WTC11 (cell line): ENCODE measurements at regions not wholly inside any gene's neighbourhood (a gene's known extent, or its start where the extent isn't known, plus 50 kb on each side); places are given as distances from the start of the nearest gene placed in this dataset.

Experiments
- ATAC-seq: fragments of 200-7000 bp; cut with Tn5 transposase; 2 replicates; pipeline ENCODE4 v1.10.0; 2021; ENCODE audit warnings: mild to moderate bottlenecking, moderate library complexity
- CTCF ChIA-PET: fragments of 300-600 bp; sonication (Branson Sonifier 250); formaldehyde crosslinking; loops from one replicate; lab custom pipeline; 2021; ENCODE audit warnings: antibody characterized with exemption; lab: Charles Lee
- POLR2A ChIA-PET: fragments of 350-600 bp; sonication (Branson Sonifier 250); formaldehyde crosslinking; loops from one replicate; lab custom pipeline; 2021; ENCODE audit warnings: antibody characterized with exemption; lab: Charles Lee
- DNase-seq: peaks from one replicate; pipeline ENCODE4 v3.0.0; 2021; ENCODE audit warnings: low spot score
- H3K27ac Mint-ChIP-seq: 2 replicates; pipeline ENCODE4 v1.8.0; 2021; ENCODE audit warnings: mixed read lengths
- H3K27me3 Mint-ChIP-seq: 2 replicates; pipeline ENCODE4 v1.8.0; 2021; ENCODE audit warnings: low read depth, mild to moderate bottlenecking, moderate library complexity, mixed read lengths
- H3K36me3 Mint-ChIP-seq: 2 replicates; pipeline ENCODE4 v1.8.0; 2021; ENCODE audit warnings: mixed read lengths
- H3K4me1 Mint-ChIP-seq: 2 replicates; pipeline ENCODE4 v1.8.0; 2022; ENCODE audit warnings: mixed read lengths
- H3K4me3 Mint-ChIP-seq: 2 replicates; pipeline ENCODE4 v1.8.0; 2021; ENCODE audit warnings: mild to moderate bottlenecking, moderate library complexity, mixed read lengths
- H3K9me3 Mint-ChIP-seq: 2 replicates; pipeline ENCODE4 v1.8.0; 2021; ENCODE audit warnings: mixed read lengths
- ATF2 ChIP-seq: sonication (generic); formaldehyde crosslinking; IDR thresholded peaks from 2 replicates; pipeline ENCODE4 v1.8.1; 2022; ENCODE audit warnings: low read depth, missing genetic modification reagents, borderline replicate concordance
- ATF3 ChIP-seq: sonication (generic); formaldehyde crosslinking; conservative IDR thresholded peaks from 2 replicates; pipeline ENCODE4 v1.8.1; 2022; ENCODE audit warnings: mild to moderate bottlenecking, missing genetic modification reagents
- CBFB ChIP-seq: sonication (generic); formaldehyde crosslinking; IDR thresholded peaks from 2 replicates; pipeline ENCODE4 v1.8.1; 2022; ENCODE audit warnings: mild to moderate bottlenecking, low read depth, missing genetic modification reagents
- CREB1 ChIP-seq: sonication (generic); formaldehyde crosslinking; IDR thresholded peaks from 2 replicates; pipeline ENCODE4 v1.8.0; 2023; ENCODE audit warnings: mild to moderate bottlenecking, missing genetic modification reagents
- FOXP1 ChIP-seq: sonication (generic); formaldehyde crosslinking; IDR thresholded peaks from 2 replicates; pipeline ENCODE4 v1.8.0; 2022; ENCODE audit warnings: missing genetic modification reagents, mild to moderate bottlenecking, moderate library complexity, borderline replicate concordance
- HMGA2 ChIP-seq: fragments of 250-450 bp; sonication (Bioruptor Pico); IDR thresholded peaks from 2 replicates; pipeline ENCODE4 v1.4.0; 2021; ENCODE audit warnings: mild to moderate bottlenecking, moderate library complexity
- IRF2 ChIP-seq: sonication (generic); formaldehyde crosslinking; IDR thresholded peaks from 2 replicates; pipeline ENCODE4 v1.8.0; 2022; ENCODE audit warnings: low read depth, missing genetic modification reagents, borderline replicate concordance
- JUN ChIP-seq: sonication (generic); formaldehyde crosslinking; IDR thresholded peaks from 2 replicates; pipeline ENCODE4 v1.8.0; 2023; ENCODE audit warnings: mild to moderate bottlenecking, missing genetic modification reagents
- NFATC4 ChIP-seq: fragments of 250-450 bp; sonication (Bioruptor Pico); IDR thresholded peaks from 2 replicates; pipeline ENCODE4 v1.9.0; 2021; ENCODE audit warnings: mild to moderate bottlenecking
- NR1H2 ChIP-seq: sonication (generic); formaldehyde crosslinking; IDR thresholded peaks from 2 replicates; pipeline ENCODE4 v1.9.0; 2021; ENCODE audit warnings: mild to moderate bottlenecking, moderate library complexity, missing genetic modification reagents
- SMAD4 ChIP-seq: sonication (generic); formaldehyde crosslinking; IDR thresholded peaks from 2 replicates; pipeline ENCODE4 v1.8.0; 2022; ENCODE audit warnings: mild to moderate bottlenecking, missing genetic modification reagents
- SP1 ChIP-seq: sonication (generic); formaldehyde crosslinking; conservative IDR thresholded peaks from 2 replicates; pipeline ENCODE4 v1.8.1; 2022; ENCODE audit warnings: missing genetic modification reagents
- ZMAT4 ChIP-seq: fragments of 250-450 bp; sonication (Bioruptor Pico); IDR thresholded peaks from 2 replicates; pipeline ENCODE4 v1.9.0; 2021; ENCODE audit warnings: mild to moderate bottlenecking
- ZNF416 ChIP-seq: fragments of 250-450 bp; sonication (Bioruptor Pico); IDR thresholded peaks from 2 replicates; pipeline ENCODE4 v1.9.0; 2021; ENCODE audit warnings: mild to moderate bottlenecking, inconsistent platforms
- ZNF671 ChIP-seq: fragments of 250-450 bp; sonication (Bioruptor Pico); IDR thresholded peaks from 2 replicates; pipeline ENCODE4 v1.8.0; 2021; ENCODE audit warnings: mild to moderate bottlenecking
- TF ChIP-seq, protein P1 (sequence below): fragments of 250-450 bp; sonication (Bioruptor Pico); IDR thresholded peaks from 2 replicates; pipeline ENCODE4 v2.1.2; 2022; ENCODE audit warnings: mild to moderate bottlenecking, moderate library complexity
- TF ChIP-seq, protein P2 (sequence below): sonication (generic); formaldehyde crosslinking; IDR thresholded peaks from 2 replicates; pipeline ENCODE4 v1.8.1; 2023; ENCODE audit warnings: mild to moderate bottlenecking, missing genetic modification reagents
- TF ChIP-seq, protein P3 (sequence below): sonication (generic); formaldehyde crosslinking; IDR thresholded peaks from 2 replicates; pipeline ENCODE4 v1.8.0; 2023; ENCODE audit warnings: missing genetic modification reagents
- TF ChIP-seq, protein P4 (sequence below): sonication (generic); formaldehyde crosslinking; IDR thresholded peaks from 2 replicates; pipeline ENCODE4 v1.8.1; 2023; ENCODE audit warnings: mild to moderate bottlenecking, moderate library complexity, missing genetic modification reagents
- TF ChIP-seq, protein P5 (sequence below): sonication (generic); formaldehyde crosslinking; IDR thresholded peaks from 2 replicates; pipeline ENCODE4 v1.8.0; 2022; ENCODE audit warnings: mild to moderate bottlenecking, missing genetic modification reagents

DNA sequence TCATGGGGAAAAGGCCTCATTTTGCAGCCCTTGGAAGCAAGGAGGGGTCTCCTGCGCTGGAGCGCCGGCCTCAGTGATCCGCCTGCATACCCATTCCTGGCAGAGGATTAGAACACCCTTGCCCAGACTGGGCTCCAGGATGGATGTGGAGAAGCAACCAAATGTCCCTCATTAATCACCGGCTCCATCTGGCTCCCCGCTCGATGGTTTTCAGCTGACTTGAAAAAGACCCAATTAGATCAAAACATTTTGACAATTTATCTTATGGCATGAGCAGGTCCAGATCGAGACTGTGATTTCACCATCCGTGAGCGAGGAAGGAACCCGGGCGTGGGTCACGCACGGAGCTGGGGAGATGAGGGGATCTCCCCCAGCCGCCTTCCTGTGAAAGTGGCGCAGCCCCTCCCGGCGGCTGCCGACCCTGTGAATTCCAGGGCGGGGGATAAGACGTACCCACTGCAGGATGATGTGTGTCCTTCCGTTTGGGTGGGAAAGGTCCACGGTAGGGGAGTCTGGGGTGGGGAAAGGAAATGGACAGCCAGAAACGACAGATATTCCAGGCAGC, 141.6 kb downstream of the EMX2 start:
- Mint-ChIP-seq H3K36me3 (no peaks in the 10 kb centered on the region), H3K27ac (no peak overlapping the region), H3K27me3 (no peaks in the 10 kb centered on the region; the same call in 1 of the 2 replicates), H3K9me3 (no peaks in the 10 kb centered on the region), H3K4me1 (no peaks in the 10 kb centered on the region), H3K4me3 (no peak overlapping the region)
- no peak for TF ChIP-seq NFATC4 (CRISPR knock-in tag)
- TF ChIP-seq FOXP1 (CRISPR knock-in tag), result no peak
- TF ChIP-seq, protein P1, sequence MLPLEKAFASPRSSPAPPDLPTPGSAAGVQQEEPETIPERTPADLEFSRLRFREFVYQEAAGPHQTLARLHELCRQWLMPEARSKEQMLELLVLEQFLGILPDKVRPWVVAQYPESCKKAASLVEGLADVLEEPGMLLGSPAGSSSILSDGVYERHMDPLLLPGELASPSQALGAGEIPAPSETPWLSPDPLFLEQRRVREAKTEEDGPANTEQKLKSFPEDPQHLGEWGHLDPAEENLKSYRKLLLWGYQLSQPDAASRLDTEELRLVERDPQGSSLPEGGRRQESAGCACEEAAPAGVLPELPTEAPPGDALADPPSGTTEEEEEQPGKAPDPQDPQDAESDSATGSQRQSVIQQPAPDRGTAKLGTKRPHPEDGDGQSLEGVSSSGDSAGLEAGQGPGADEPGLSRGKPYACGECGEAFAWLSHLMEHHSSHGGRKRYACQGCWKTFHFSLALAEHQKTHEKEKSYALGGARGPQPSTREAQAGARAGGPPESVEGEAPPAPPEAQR, result no peak
- TF ChIP-seq, protein P2, sequence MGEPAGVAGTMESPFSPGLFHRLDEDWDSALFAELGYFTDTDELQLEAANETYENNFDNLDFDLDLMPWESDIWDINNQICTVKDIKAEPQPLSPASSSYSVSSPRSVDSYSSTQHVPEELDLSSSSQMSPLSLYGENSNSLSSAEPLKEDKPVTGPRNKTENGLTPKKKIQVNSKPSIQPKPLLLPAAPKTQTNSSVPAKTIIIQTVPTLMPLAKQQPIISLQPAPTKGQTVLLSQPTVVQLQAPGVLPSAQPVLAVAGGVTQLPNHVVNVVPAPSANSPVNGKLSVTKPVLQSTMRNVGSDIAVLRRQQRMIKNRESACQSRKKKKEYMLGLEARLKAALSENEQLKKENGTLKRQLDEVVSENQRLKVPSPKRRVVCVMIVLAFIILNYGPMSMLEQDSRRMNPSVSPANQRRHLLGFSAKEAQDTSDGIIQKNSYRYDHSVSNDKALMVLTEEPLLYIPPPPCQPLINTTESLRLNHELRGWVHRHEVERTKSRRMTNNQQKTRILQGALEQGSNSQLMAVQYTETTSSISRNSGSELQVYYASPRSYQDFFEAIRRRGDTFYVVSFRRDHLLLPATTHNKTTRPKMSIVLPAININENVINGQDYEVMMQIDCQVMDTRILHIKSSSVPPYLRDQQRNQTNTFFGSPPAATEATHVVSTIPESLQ, result no peak
- TF ChIP-seq, protein P3, sequence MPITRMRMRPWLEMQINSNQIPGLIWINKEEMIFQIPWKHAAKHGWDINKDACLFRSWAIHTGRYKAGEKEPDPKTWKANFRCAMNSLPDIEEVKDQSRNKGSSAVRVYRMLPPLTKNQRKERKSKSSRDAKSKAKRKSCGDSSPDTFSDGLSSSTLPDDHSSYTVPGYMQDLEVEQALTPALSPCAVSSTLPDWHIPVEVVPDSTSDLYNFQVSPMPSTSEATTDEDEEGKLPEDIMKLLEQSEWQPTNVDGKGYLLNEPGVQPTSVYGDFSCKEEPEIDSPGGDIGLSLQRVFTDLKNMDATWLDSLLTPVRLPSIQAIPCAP, result no peak
- no peak for TF ChIP-seq SP1 (CRISPR knock-in tag)
- TF ChIP-seq, protein P4, sequence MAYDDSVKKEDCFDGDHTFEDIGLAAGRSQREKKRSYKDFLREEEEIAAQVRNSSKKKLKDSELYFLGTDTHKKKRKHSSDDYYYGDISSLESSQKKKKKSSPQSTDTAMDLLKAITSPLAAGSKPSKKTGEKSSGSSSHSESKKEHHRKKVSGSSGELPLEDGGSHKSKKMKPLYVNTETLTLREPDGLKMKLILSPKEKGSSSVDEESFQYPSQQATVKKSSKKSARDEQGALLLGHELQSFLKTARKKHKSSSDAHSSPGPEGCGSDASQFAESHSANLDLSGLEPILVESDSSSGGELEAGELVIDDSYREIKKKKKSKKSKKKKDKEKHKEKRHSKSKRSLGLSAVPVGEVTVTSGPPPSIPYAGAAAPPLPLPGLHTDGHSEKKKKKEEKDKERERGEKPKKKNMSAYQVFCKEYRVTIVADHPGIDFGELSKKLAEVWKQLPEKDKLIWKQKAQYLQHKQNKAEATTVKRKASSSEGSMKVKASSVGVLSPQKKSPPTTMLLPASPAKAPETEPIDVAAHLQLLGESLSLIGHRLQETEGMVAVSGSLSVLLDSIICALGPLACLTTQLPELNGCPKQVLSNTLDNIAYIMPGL (CRISPR knock-in tag), result no peak
- TF ChIP-seq CREB1 (CRISPR knock-in tag), result no peak
- TF ChIP-seq HMGA2, result no peak
- no peak for TF ChIP-seq SMAD4 (CRISPR knock-in tag)
- TF ChIP-seq ATF2 (CRISPR knock-in tag), result no peak
- TF ChIP-seq ZNF671, result no peak
- TF ChIP-seq, protein P5, sequence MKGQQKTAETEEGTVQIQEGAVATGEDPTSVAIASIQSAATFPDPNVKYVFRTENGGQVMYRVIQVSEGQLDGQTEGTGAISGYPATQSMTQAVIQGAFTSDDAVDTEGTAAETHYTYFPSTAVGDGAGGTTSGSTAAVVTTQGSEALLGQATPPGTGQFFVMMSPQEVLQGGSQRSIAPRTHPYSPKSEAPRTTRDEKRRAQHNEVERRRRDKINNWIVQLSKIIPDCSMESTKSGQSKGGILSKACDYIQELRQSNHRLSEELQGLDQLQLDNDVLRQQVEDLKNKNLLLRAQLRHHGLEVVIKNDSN (CRISPR knock-in tag), result no peak
- TF ChIP-seq ZNF416, result no peak
- TF ChIP-seq IRF2 (CRISPR knock-in tag), result no peak
- no peak for TF ChIP-seq ZMAT4 (CRISPR knock-in tag)
- TF ChIP-seq CBFB (CRISPR knock-in tag), result no peak
- TF ChIP-seq NR1H2, result no peak
- TF ChIP-seq JUN (CRISPR knock-in tag), result no peak
- no peak for TF ChIP-seq ATF3 (CRISPR knock-in tag)
- CTCF ChIA-PET, result interaction anchor here (0.6 to 2.3 kb wide), 4 partner anchors 26 to 187 kb away, joined by 3 to 20 read pairs (median 4); no protein-coding TSS in a partner anchor
- POLR2A ChIA-PET, result no interaction called here
- no peak for ATAC-seq
- DNase-seq, result no peak
